ENCODE measurements at regions not wholly inside any gene's neighbourhood (a gene's known extent, or its start where the extent isn't known, plus 50 kb on each side); places are given as distances from the start of the nearest gene placed in this dataset.

GRCh38 chrX:100479329-100479728 lies 69.3 kb upstream of the PCDH19 start:
- DNase-seq (ENCODE audit: low spot score), result no peak
- TF ChIP-seq, protein P1, sequence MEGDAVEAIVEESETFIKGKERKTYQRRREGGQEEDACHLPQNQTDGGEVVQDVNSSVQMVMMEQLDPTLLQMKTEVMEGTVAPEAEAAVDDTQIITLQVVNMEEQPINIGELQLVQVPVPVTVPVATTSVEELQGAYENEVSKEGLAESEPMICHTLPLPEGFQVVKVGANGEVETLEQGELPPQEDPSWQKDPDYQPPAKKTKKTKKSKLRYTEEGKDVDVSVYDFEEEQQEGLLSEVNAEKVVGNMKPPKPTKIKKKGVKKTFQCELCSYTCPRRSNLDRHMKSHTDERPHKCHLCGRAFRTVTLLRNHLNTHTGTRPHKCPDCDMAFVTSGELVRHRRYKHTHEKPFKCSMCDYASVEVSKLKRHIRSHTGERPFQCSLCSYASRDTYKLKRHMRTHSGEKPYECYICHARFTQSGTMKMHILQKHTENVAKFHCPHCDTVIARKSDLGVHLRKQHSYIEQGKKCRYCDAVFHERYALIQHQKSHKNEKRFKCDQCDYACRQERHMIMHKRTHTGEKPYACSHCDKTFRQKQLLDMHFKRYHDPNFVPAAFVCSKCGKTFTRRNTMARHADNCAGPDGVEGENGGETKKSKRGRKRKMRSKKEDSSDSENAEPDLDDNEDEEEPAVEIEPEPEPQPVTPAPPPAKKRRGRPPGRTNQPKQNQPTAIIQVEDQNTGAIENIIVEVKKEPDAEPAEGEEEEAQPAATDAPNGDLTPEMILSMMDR (IDR thresholded peaks at IDR 0.05; ENCODE audit: unreplicated experiment), result no peak

DNA sequence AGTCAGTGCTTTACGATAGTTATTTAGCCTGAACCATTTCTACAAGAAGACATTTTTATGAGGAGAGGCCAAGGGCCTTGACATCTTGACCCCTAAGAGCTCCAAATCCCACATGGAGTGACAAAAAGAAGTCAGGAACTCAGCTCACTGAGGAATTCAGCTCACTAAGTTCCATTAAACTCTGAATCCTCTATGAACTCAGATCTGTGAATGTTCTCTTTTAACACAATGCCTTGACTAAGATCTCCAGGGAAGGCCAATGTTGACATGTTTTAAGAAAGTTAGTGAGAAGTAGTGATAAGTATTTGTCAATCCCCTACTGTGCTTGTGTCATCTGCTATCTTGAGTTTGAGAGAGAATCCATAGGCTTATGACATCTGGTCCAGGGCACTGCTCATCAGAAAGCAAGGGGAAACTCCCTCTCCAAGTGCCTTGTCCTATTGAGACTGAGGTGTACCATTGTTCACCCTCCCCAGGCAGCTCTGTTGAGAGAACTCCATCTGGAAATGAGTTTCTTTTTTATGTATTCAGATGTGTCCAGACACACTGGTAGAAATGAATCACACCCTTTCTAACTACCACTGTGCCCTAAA lies 68.7 kb upstream of the PCDH19 start:
- H3K36me3 Mint-ChIP-seq (ENCODE audit: low read depth, unreplicated experiment), result no peaks in the 10 kb centered on the region
- TF ChIP-seq, protein P1 (IDR thresholded peaks at IDR 0.05; ENCODE audit: unreplicated experiment), result no peak
- H3K27me3 Mint-ChIP-seq (ENCODE audit: unreplicated experiment), result no peaks in the 10 kb centered on the region
- no peak overlapping the region for H3K27ac Mint-ChIP-seq (ENCODE audit: unreplicated experiment)
- DNase-seq (ENCODE audit: low spot score), result no peak
- no peaks in the 10 kb centered on the region for H3K4me1 Mint-ChIP-seq (ENCODE audit: unreplicated experiment)
- H3K4me3 Mint-ChIP-seq (ENCODE audit: unreplicated experiment), result no peak overlapping the region
- H3K9me3 Mint-ChIP-seq (ENCODE audit: unreplicated experiment), result no peaks in the 10 kb centered on the region

More at GRCh38 chrX:100479329-100479728, 69.3 kb upstream of the PCDH19 start:
- H3K4me3 Mint-ChIP-seq (ENCODE audit: unreplicated experiment), result no peak overlapping the region
- no peaks in the 10 kb centered on the region for H3K36me3 Mint-ChIP-seq (ENCODE audit: low read depth, unreplicated experiment)
- H3K4me1 Mint-ChIP-seq (ENCODE audit: unreplicated experiment), result no peaks in the 10 kb centered on the region
- no peaks in the 10 kb centered on the region for H3K27me3 Mint-ChIP-seq (ENCODE audit: unreplicated experiment)
- H3K27ac Mint-ChIP-seq (ENCODE audit: unreplicated experiment), result no peak overlapping the region
- H3K9me3 Mint-ChIP-seq (ENCODE audit: unreplicated experiment), result no peaks in the 10 kb centered on the region

DNA sequence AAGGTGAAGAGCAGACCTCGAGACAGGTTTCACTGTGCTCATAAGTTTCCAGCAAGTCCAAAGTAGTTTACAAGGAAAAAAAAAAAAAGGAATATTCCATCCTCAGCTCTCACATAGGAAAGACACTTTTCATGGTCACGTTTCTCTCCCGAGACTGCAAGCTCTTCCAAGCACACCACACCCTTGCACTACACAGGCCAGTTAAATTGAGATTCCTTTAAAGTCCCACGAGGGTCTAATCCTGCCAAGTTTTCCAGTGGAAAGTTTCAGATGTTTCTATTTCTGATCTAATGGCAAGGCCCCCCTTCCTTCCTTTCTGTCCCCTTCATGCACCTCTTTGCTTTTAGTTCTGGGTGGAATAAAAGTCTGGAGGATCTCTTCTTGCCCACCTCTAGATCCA lies 67.9 kb upstream of the PCDH19 start:
- no peaks in the 10 kb centered on the region for H3K36me3 Mint-ChIP-seq (ENCODE audit: low read depth, unreplicated experiment)
- DNase-seq (ENCODE audit: low spot score), result no peak
- H3K9me3 Mint-ChIP-seq (ENCODE audit: unreplicated experiment), result no peaks in the 10 kb centered on the region
- TF ChIP-seq, protein P1 (IDR thresholded peaks at IDR 0.05; ENCODE audit: unreplicated experiment), result no peak
- peaks cover under 1% of the 10 kb centered on the region for H3K4me1 Mint-ChIP-seq (ENCODE audit: unreplicated experiment)
- H3K27me3 Mint-ChIP-seq (ENCODE audit: unreplicated experiment), result no peaks in the 10 kb centered on the region
- H3K27ac Mint-ChIP-seq (ENCODE audit: unreplicated experiment), result no peak overlapping the region
- no peak overlapping the region for H3K4me3 Mint-ChIP-seq (ENCODE audit: unreplicated experiment)

- Mint-ChIP-seq H3K9me3 (ENCODE audit: unreplicated experiment) (no peaks in the 10 kb centered on the region), H3K27me3 (ENCODE audit: unreplicated experiment) (no peaks in the 10 kb centered on the region), H3K36me3 (ENCODE audit: low read depth, unreplicated experiment) (no peaks in the 10 kb centered on the region), H3K4me3 (ENCODE audit: unreplicated experiment) (no peak overlapping the region), H3K27ac (ENCODE audit: unreplicated experiment) (no peak overlapping the region), H3K4me1 (ENCODE audit: unreplicated experiment) (peaks cover 6% of the 10 kb centered on the region)
- TF ChIP-seq, protein P1 (IDR thresholded peaks at IDR 0.05; ENCODE audit: unreplicated experiment), result no peak
- no peak for DNase-seq (ENCODE audit: low spot score)
These were observed 67.4 kb upstream of the PCDH19 start for GRCh38 chrX:100477467-100477866.

Data from endothelial cell (in vitro differentiated cells).